HG03060 (cell line): ENCODE measurements at regions not wholly inside any gene's neighbourhood (a gene's known extent, or its start where the extent isn't known, plus 50 kb on each side); places are given as distances from the start of the nearest gene placed in this dataset.

Experiments
- ATAC-seq: cut with Tn5 transposase; IDR thresholded peaks from one replicate; pipeline ENCODE4 v1.9.1; 2021; ENCODE audit warnings: low read depth, moderate number of reproducible peaks; ENCODE audit not compliant: unreplicated experiment

- ATAC-seq = no peak
Measured at GRCh38 chr17:72587773-72588511, 467.1 kb downstream of the SOX9 start.

GRCh38 chr17:72588561-72588960 is 467.7 kb downstream of the SOX9 start:
- ATAC-seq = no peak

- no peak for ATAC-seq
Measured at GRCh38 chr17:72588961-72589360, 468.1 kb downstream of the SOX9 start.

GRCh38 chr17:72590382-72590781 is 469.6 kb downstream of the SOX9 start:
- no peak for ATAC-seq

- ATAC-seq = no peak
Measured at GRCh38 chr17:72590882-72591281, 470.1 kb downstream of the SOX9 start.

- ATAC-seq = no peak
Measured at GRCh38 chr17:72591289-72592241, 470.7 kb downstream of the SOX9 start.

- ATAC-seq = no peak
Measured at GRCh38 chr17:72592242-72592966, 471.6 kb downstream of the SOX9 start.

- ATAC-seq = no peak
Measured at GRCh38 chr17:72592967-72593325, 472.1 kb downstream of the SOX9 start.

GRCh38 chr17:72594248-72594647 is 473.4 kb downstream of the SOX9 start:
- ATAC-seq = no peak
